Ascending aorta (tissue), 2 donors: ENCODE measurements at regions not wholly inside any gene's neighbourhood (a gene's known extent, or its start where the extent isn't known, plus 50 kb on each side); places are given as distances from the start of the nearest gene placed in this dataset.

Experiments used
- DNase-seq, 2 donors: peaks; one replicate each; pipeline ENCODE4 v3.0.0-alpha.2; 2019; ENCODE audit warnings: low spot score in 2 of 2
- H3K27ac ChIP-seq, 2 donors: fragments of 200-600 bp; sonication (generic); one replicate each; pipeline ENCODE4 v1.5.1; 2016 to 2017; ENCODE audit warnings: mild to moderate bottlenecking in 1 of 2
- H3K27me3 ChIP-seq: fragments of 200-600 bp; sonication (generic); one replicate; pipeline ENCODE4 v1.5.1; 2017
- H3K36me3 ChIP-seq, 2 donors: fragments of 200-600 bp; sonication (generic); one replicate each; pipeline ENCODE4 v1.5.1; 2016
- H3K4me1 ChIP-seq, 2 donors: fragments of 200-600 bp; sonication (generic); one replicate each; pipeline ENCODE4 v1.5.1; 2016 to 2017; ENCODE audit warnings: mild to moderate bottlenecking in 1 of 2
- H3K4me3 ChIP-seq, 2 donors: fragments of 200-600 bp; sonication (generic); one replicate each; pipeline ENCODE4 v1.5.1; 2016 to 2017; ENCODE audit warnings: mild to moderate bottlenecking in 1 of 2
- H3K9me3 ChIP-seq, 2 donors: fragments of 200-600 bp; sonication (generic); one replicate each; pipeline ENCODE4 v1.5.1; 2016
- intact Hi-C: fragments of 100-400 bp; cut with DNase I; formaldehyde crosslinking; loops from one replicate; pipeline ENCODE4 v1.15.1; 2023
- TF ChIP-seq, protein P1 (sequence below), 3 experiments: fragments of 200-600 bp in 2 of 3; fragments of 450-650 bp in 1 of 3; sonication (generic) in 2 of 3; IDR thresholded peaks; one replicate each; pipeline ENCODE4 v1.5.1; 2016 to 2019; ENCODE audit warnings: antibody characterized with exemption in 3 of 3, mild to moderate bottlenecking in 1 of 3, moderate library complexity in 1 of 3

DNA sequence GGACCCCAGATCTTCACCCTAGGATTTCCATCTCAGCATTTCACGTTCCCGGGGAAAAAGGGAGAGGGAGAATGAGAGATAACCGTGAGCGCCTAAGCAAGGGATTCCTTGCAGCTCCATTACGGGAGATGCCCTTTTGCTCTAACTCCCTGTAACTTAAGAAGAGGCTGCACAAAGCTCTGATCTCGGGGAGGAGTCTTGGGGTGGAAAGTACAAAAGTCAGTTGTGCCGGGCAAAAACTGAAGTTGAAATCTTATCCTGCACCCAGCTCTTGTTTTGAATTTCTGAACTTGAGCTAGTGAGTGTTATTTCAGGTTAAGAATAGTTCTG is 256.4 kb upstream of the SOX21 start:
- no peaks in the 10 kb centered on the region for H3K27me3 ChIP-seq
- peaks cover 0 to 4% of the 10 kb centered on the region in 2 donors for H3K4me1 ChIP-seq
- peak overlapping the region in 1 of 2 donors; percentile 44 for H3K4me3 ChIP-seq
- intact Hi-C loops: no loop called here
- TF ChIP-seq, protein P1, sequence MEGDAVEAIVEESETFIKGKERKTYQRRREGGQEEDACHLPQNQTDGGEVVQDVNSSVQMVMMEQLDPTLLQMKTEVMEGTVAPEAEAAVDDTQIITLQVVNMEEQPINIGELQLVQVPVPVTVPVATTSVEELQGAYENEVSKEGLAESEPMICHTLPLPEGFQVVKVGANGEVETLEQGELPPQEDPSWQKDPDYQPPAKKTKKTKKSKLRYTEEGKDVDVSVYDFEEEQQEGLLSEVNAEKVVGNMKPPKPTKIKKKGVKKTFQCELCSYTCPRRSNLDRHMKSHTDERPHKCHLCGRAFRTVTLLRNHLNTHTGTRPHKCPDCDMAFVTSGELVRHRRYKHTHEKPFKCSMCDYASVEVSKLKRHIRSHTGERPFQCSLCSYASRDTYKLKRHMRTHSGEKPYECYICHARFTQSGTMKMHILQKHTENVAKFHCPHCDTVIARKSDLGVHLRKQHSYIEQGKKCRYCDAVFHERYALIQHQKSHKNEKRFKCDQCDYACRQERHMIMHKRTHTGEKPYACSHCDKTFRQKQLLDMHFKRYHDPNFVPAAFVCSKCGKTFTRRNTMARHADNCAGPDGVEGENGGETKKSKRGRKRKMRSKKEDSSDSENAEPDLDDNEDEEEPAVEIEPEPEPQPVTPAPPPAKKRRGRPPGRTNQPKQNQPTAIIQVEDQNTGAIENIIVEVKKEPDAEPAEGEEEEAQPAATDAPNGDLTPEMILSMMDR (IDR thresholded peaks at IDR 0.05): no peak
- DNase-seq: no peak
- no peaks in the 10 kb centered on the region for H3K36me3 ChIP-seq
- H3K9me3 ChIP-seq: no peaks in the 10 kb centered on the region
- no peak overlapping the region for H3K27ac ChIP-seq

- H3K4me1 ChIP-seq: peaks cover 0 to 4% of the 10 kb centered on the region in 2 donors
- TF ChIP-seq, protein P1 (IDR thresholded peaks at IDR 0.05): no peak
- intact Hi-C loops: no loop called here
- no peak overlapping the region for H3K27ac ChIP-seq
- H3K36me3 ChIP-seq: no peaks in the 10 kb centered on the region
- H3K9me3 ChIP-seq: no peaks in the 10 kb centered on the region
- DNase-seq: no peak
- peak overlapping the region; percentile 33 to 44 for H3K4me3 ChIP-seq
- H3K27me3 ChIP-seq: no peaks in the 10 kb centered on the region
These were observed 255.9 kb upstream of the SOX21 start for GRCh38 chr13:94968040-94968756.

DNA sequence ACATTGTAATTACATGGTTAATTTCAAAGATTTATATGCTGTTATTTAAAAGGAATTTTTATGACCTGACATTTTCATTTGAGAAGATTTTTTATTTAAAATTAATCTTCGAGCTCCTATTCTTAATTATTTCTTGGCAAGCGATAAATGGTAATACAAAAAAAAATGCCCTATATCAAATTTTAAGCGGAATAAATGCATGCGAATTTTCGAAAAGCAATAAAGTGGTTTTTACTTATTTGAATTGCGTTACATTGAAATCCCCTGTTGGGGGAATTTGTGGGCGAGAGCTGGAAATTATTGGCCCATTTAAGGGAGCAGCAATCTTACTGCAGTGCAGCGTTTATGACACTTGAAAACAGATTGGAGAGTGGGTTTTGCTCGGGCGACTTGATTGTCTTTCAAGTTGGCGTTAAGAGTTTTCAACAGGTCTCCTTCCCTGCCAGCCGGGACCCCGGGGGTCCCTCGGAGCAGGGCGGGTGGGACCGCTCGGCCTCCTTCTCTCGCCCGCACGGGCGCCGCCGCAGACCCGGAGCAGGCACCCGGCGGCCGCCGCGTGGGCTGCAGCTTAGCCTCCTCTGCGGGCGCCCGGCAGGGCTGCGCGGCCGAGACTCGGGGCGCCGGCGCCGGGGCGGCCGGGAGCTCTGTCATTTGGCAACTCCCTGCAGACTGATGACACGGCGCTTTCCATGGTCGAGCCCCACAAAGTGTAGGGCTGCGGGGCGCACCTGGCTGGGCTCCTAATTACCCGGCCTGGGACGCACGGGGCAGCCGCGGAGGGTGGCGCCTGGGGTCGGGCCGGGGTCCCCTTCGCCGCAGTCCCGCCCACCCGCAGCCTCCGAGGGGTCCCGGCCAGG is 255.1 kb upstream of the SOX21 start:
- intact Hi-C loops: no loop called here
- Histone ChIP-seq H3K27ac (no peak overlapping the region), H3K27me3 (no peaks in the 10 kb centered on the region), H3K4me3 (peak overlapping the region; percentile 33 to 44), H3K9me3 (no peaks in the 10 kb centered on the region), H3K4me1 (peaks cover 0 to 4% of the 10 kb centered on the region in 2 donors), H3K36me3 (no peaks in the 10 kb centered on the region)
- TF ChIP-seq, protein P1 (IDR thresholded peaks at IDR 0.05): no peak
- no peak for DNase-seq

DNA sequence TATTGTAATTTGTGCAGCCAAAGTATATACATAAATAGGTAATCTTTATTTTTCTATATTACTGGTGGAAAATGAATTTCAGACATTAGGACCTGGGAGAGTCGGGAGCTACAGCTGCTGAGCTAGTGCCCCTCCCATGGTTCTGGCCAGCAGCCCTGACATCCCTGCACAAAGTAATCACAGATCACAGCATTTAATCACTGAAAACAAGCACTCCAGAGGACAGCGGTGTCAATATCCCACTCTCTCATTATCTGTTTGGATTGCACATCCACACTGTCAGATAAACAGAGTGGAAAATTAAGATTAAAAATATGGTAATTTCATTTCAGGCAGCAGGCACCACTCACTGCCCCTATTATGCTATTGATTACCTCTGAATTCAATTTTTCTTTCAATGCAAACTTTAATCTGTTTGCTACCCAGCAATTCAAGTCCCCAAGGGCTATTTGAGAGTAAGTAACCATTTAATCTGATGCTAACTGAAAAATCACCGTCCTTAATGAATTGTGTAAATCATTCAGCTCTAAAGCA is 254.1 kb upstream of the SOX21 start:
- Histone ChIP-seq H3K36me3 (no peaks in the 10 kb centered on the region), H3K4me3 (no peak overlapping the region), H3K4me1 (peaks cover 0 to 4% of the 10 kb centered on the region in 2 donors), H3K27ac (no peak overlapping the region), H3K9me3 (no peaks in the 10 kb centered on the region), H3K27me3 (no peaks in the 10 kb centered on the region)
- DNase-seq: no peak
- TF ChIP-seq, protein P1 (IDR thresholded peaks at IDR 0.05): no peak
- intact Hi-C loops: no loop called here

GRCh38 chr13:94959626-94960025 is 247.3 kb upstream of the SOX21 start:
- no peaks in the 10 kb centered on the region for H3K9me3 ChIP-seq
- H3K4me1 ChIP-seq: no peaks in the 10 kb centered on the region
- intact Hi-C loops: no loop called here
- no peaks in the 10 kb centered on the region for H3K36me3 ChIP-seq
- H3K4me3 ChIP-seq: no peak overlapping the region
- no peak overlapping the region for H3K27ac ChIP-seq
- no peaks in the 10 kb centered on the region for H3K27me3 ChIP-seq
- TF ChIP-seq, protein P1 (IDR thresholded peaks at IDR 0.05): no peak
- DNase-seq: no peak
